ENCODE measurements at regions not wholly inside any gene's neighbourhood (a gene's known extent, or its start where the extent isn't known, plus 50 kb on each side); places are given as distances from the start of the nearest gene placed in this dataset.

DNA sequence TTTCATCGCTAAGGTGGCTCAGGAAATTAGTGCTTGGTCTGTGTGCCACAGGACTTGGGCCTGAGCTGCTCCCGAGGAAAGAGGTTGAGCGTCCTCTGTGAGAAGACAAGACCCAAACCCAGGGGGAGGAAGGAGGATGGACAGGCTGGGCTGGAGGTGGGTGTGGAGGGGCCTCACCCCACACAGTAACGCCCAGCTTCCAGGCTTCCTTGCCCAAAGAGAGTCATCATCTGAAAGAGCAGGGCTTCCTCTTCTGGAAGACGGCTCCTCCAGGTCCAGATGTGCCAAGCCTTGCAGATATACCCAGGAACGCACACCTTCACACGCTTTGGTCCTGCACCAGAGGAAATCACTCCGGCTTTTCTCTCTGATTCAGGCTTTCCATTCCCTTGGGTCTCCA is 127.8 kb upstream of the MGMT start:
- TF ChIP-seq EGR1 (IDR thresholded peaks at IDR 0.05; ENCODE audit: low read depth in 2 of 2) (no peak), HNF4G (IDR thresholded peaks at IDR 0.05) (no peak), RXRA (IDR thresholded peaks at IDR 0.05) (no peak), NR2F2 (IDR thresholded peaks at IDR 0.05) (no peak), SP1 (IDR thresholded peaks at IDR 0.05) (no peak), JUND (IDR thresholded peaks at IDR 0.05) (no peak), YY1 (IDR thresholded peaks at IDR 0.05) (no peak)
- TF ChIP-seq, protein P1, sequence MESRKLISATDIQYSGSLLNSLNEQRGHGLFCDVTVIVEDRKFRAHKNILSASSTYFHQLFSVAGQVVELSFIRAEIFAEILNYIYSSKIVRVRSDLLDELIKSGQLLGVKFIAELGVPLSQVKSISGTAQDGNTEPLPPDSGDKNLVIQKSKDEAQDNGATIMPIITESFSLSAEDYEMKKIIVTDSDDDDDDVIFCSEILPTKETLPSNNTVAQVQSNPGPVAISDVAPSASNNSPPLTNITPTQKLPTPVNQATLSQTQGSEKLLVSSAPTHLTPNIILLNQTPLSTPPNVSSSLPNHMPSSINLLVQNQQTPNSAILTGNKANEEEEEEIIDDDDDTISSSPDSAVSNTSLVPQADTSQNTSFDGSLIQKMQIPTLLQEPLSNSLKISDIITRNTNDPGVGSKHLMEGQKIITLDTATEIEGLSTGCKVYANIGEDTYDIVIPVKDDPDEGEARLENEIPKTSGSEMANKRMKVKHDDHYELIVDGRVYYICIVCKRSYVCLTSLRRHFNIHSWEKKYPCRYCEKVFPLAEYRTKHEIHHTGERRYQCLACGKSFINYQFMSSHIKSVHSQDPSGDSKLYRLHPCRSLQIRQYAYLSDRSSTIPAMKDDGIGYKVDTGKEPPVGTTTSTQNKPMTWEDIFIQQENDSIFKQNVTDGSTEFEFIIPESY (IDR thresholded peaks at IDR 0.05): no peak
- TF ChIP-seq, protein P2, sequence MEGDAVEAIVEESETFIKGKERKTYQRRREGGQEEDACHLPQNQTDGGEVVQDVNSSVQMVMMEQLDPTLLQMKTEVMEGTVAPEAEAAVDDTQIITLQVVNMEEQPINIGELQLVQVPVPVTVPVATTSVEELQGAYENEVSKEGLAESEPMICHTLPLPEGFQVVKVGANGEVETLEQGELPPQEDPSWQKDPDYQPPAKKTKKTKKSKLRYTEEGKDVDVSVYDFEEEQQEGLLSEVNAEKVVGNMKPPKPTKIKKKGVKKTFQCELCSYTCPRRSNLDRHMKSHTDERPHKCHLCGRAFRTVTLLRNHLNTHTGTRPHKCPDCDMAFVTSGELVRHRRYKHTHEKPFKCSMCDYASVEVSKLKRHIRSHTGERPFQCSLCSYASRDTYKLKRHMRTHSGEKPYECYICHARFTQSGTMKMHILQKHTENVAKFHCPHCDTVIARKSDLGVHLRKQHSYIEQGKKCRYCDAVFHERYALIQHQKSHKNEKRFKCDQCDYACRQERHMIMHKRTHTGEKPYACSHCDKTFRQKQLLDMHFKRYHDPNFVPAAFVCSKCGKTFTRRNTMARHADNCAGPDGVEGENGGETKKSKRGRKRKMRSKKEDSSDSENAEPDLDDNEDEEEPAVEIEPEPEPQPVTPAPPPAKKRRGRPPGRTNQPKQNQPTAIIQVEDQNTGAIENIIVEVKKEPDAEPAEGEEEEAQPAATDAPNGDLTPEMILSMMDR (IDR thresholded peaks at IDR 0.05; ENCODE audit: low read depth, low read length, missing input control): no peak
- TF ChIP-seq, protein P3, sequence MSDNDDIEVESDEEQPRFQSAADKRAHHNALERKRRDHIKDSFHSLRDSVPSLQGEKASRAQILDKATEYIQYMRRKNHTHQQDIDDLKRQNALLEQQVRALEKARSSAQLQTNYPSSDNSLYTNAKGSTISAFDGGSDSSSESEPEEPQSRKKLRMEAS (IDR thresholded peaks at IDR 0.05): no peak
- Histone ChIP-seq H3K9me3 (ENCODE audit: control insufficient read depth in 4 of 4, low read length in 3 of 4) (no peaks in the 10 kb centered on the region), H3K4me1 (ENCODE audit: control insufficient read depth in 4 of 4, insufficient read depth in 4 of 4, low read length in 3 of 4) (no peaks in the 10 kb centered on the region), H3K27me3 (ENCODE audit: control insufficient read depth in 4 of 4, insufficient read depth in 4 of 4, low read length in 3 of 4) (no peaks in the 10 kb centered on the region), H3K36me3 (ENCODE audit: control insufficient read depth in 4 of 4, insufficient read depth in 3 of 4, low read depth in 1 of 4, low read length in 3 of 4) (no peaks in the 10 kb centered on the region), H3K27ac (ENCODE audit: low read depth in 1 of 2, low read length in 2 of 2) (no peak overlapping the region), H3K4me3 (ENCODE audit: low read depth in 1 of 3, low read length in 3 of 3) (no peak overlapping the region), H3K9ac (ENCODE audit: low read depth in 1 of 2, low read length in 2 of 2) (no peak overlapping the region)
- 95% methylated on average over 8 of the region's 8 CpGs for WGBS
- no peak for DNase-seq (ENCODE audit: low spot score)

DNA sequence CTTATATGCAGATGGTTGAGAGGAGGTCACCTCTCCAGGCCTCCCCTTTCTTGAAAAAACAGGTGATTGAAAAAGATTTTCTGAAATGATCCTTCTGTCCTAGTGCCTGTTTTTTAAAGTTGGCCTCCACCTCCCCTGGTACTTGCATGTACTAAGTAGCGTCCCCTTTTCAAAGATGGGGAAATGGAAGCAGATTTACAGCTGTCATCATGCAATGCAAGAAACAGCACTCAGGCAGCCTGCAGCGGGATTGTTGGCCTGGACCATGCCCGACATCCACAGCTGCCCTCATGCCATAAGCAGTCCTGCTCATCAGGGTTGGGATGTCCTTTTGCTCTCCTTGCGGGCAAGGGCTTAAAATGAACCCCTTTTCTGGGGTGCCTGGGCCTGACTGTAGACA is 127.2 kb upstream of the MGMT start:
- no peaks in the 10 kb centered on the region for H3K4me1 ChIP-seq (ENCODE audit: control insufficient read depth in 4 of 4, insufficient read depth in 4 of 4, low read length in 3 of 4)
- H3K4me3 ChIP-seq (ENCODE audit: low read depth in 1 of 3, low read length in 3 of 3): no peak overlapping the region
- H3K9me3 ChIP-seq (ENCODE audit: control insufficient read depth in 4 of 4, low read length in 3 of 4): no peaks in the 10 kb centered on the region
- H3K36me3 ChIP-seq (ENCODE audit: control insufficient read depth in 4 of 4, insufficient read depth in 3 of 4, low read depth in 1 of 4, low read length in 3 of 4): no peaks in the 10 kb centered on the region
- WGBS: 97% methylated on average over 4 of the region's 4 CpGs
- H3K9ac ChIP-seq (ENCODE audit: low read depth in 1 of 2, low read length in 2 of 2): no peak overlapping the region
- DNase-seq (ENCODE audit: low spot score): no peak
- no peaks in the 10 kb centered on the region for H3K27me3 ChIP-seq (ENCODE audit: control insufficient read depth in 4 of 4, insufficient read depth in 4 of 4, low read length in 3 of 4)
- H3K27ac ChIP-seq (ENCODE audit: low read depth in 1 of 2, low read length in 2 of 2): no peak overlapping the region
- no peak for TF ChIP-seq GABPA (IDR thresholded peaks at IDR 0.05 in 1 of 2, conservative IDR thresholded peaks at IDR 0.05 in 1 of 2)
- no peak for TF ChIP-seq HNF4G (IDR thresholded peaks at IDR 0.05)
- TF ChIP-seq HNF4A (conservative IDR thresholded peaks at IDR 0.05): no peak
- no peak for TF ChIP-seq YY1 (IDR thresholded peaks at IDR 0.05)
- TF ChIP-seq, protein P4, sequence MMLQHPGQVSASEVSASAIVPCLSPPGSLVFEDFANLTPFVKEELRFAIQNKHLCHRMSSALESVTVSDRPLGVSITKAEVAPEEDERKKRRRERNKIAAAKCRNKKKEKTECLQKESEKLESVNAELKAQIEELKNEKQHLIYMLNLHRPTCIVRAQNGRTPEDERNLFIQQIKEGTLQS (IDR thresholded peaks at IDR 0.05): no peak
- TF ChIP-seq, protein P5, sequence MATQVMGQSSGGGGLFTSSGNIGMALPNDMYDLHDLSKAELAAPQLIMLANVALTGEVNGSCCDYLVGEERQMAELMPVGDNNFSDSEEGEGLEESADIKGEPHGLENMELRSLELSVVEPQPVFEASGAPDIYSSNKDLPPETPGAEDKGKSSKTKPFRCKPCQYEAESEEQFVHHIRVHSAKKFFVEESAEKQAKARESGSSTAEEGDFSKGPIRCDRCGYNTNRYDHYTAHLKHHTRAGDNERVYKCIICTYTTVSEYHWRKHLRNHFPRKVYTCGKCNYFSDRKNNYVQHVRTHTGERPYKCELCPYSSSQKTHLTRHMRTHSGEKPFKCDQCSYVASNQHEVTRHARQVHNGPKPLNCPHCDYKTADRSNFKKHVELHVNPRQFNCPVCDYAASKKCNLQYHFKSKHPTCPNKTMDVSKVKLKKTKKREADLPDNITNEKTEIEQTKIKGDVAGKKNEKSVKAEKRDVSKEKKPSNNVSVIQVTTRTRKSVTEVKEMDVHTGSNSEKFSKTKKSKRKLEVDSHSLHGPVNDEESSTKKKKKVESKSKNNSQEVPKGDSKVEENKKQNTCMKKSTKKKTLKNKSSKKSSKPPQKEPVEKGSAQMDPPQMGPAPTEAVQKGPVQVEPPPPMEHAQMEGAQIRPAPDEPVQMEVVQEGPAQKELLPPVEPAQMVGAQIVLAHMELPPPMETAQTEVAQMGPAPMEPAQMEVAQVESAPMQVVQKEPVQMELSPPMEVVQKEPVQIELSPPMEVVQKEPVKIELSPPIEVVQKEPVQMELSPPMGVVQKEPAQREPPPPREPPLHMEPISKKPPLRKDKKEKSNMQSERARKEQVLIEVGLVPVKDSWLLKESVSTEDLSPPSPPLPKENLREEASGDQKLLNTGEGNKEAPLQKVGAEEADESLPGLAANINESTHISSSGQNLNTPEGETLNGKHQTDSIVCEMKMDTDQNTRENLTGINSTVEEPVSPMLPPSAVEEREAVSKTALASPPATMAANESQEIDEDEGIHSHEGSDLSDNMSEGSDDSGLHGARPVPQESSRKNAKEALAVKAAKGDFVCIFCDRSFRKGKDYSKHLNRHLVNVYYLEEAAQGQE (IDR thresholded peaks at IDR 0.05): no peak
- TF ChIP-seq TAF1 (conservative IDR thresholded peaks at IDR 0.05): no peak
- TF ChIP-seq, protein P2 (IDR thresholded peaks at IDR 0.05; ENCODE audit: low read depth, low read length, missing input control): no peak
- no peak for TF ChIP-seq RAD21 (IDR thresholded peaks at IDR 0.05)

Measured in liver (tissue), 8 donors.